Suprapubic skin (tissue), 4 donors: ENCODE measurements at regions not wholly inside any gene's neighbourhood (a gene's known extent, or its start where the extent isn't known, plus 50 kb on each side); places are given as distances from the start of the nearest gene placed in this dataset.

ENCODE experiments used
- POLR2A ChIP-seq, 2 donors: fragments of 450-650 bp; IDR thresholded peaks; one replicate each; pipeline ENCODE4 v1.6.1; 2017; ENCODE audit warnings: antibody characterized with exemption in 2 of 2, mild to moderate bottlenecking in 2 of 2, moderate library complexity in 2 of 2
- POLR2AphosphoS5 ChIP-seq, 3 donors: sonication (generic); formaldehyde crosslinking; IDR thresholded peaks; one replicate each; pipeline ENCODE4 v1.6.1; 2017; ENCODE audit warnings: antibody characterized with exemption in 3 of 3
- TF ChIP-seq, protein P1 (sequence below), 2 donors: fragments of 200-600 bp in 1 of 2; fragments of 450-650 bp in 1 of 2; sonication (generic) in 1 of 2; IDR thresholded peaks; one replicate each; pipeline ENCODE4 v1.5.1; 2016 to 2019; ENCODE audit warnings: antibody characterized with exemption in 2 of 2, mild to moderate bottlenecking in 1 of 2, moderate library complexity in 1 of 2

DNA sequence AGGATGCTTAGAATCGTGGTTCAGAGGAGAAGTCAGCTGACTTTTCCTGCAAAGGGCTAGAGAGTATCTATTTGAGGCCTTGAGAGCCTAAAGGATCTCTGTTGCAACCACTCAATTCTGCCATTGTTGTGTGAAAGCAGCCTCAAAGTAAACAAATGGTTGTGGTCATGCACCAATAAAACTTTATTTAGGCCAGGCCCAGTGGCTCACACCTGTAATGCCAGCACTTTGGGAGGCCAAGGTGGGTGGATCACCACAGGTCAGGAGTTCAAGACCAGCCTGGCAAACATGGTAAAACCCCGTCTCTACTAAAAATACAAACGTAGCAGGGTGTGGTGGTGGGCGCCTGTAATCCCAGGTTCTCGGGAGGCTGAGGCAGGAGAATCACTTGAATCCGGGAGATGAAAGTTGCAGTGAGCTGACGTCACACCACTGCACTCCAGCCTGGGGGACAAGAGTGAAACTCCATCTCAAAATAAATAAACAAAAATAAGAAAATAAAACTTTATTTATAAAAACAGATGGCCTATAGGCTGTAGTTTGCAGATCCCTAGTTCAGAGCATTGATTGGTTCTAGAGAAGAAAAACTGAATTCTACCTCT lies 135.9 kb upstream of the KLF4 start:
- TF ChIP-seq, protein P1, sequence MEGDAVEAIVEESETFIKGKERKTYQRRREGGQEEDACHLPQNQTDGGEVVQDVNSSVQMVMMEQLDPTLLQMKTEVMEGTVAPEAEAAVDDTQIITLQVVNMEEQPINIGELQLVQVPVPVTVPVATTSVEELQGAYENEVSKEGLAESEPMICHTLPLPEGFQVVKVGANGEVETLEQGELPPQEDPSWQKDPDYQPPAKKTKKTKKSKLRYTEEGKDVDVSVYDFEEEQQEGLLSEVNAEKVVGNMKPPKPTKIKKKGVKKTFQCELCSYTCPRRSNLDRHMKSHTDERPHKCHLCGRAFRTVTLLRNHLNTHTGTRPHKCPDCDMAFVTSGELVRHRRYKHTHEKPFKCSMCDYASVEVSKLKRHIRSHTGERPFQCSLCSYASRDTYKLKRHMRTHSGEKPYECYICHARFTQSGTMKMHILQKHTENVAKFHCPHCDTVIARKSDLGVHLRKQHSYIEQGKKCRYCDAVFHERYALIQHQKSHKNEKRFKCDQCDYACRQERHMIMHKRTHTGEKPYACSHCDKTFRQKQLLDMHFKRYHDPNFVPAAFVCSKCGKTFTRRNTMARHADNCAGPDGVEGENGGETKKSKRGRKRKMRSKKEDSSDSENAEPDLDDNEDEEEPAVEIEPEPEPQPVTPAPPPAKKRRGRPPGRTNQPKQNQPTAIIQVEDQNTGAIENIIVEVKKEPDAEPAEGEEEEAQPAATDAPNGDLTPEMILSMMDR (IDR thresholded peaks at IDR 0.05): no peak
- TF ChIP-seq POLR2A (IDR thresholded peaks at IDR 0.05) (no peak), POLR2AphosphoS5 (IDR thresholded peaks at IDR 0.05) (no peak)
